Erythroblast (primary cell): ENCODE measurements at regions not wholly inside any gene's neighbourhood (a gene's known extent, or its start where the extent isn't known, plus 50 kb on each side); places are given as distances from the start of the nearest gene placed in this dataset.

Source experiments
- GATA1 ChIP-seq: IDR thresholded peaks from 2 replicates; pipeline ENCODE4 v1.6.1; 2011; ENCODE audit warnings: low read depth, mild to moderate bottlenecking, control low read depth, low read length, moderate library complexity
- POLR2A ChIP-seq: IDR thresholded peaks from 2 replicates; pipeline ENCODE4 v1.6.1; 2011; ENCODE audit warnings: mild to moderate bottlenecking, low read length

DNA sequence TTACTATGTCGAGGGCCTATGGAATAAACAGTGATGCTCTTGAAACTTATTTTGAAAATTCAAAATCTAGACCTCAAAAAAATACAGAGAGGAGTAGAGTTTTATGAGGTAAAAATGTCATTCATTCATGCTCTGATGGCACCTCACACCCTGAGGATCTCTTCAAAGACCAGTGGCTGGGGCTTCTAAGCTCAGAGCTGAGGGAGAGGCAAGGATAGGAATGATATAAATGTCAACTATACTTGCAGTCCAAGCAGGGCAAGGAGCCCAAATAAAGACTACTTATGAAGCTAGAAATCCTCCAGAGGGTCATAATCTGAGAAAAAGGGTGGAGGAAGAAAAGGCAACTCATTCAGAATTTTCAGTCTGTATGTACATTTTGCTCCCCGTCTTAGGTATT is 136.7 kb upstream of the CARMIL1 start:
- TF ChIP-seq POLR2A (no peak), GATA1 (no peak)
